ENCODE measurements at regions not wholly inside any gene's neighbourhood (a gene's known extent, or its start where the extent isn't known, plus 50 kb on each side); places are given as distances from the start of the nearest gene placed in this dataset.

- Histone ChIP-seq H3K9me3 (ENCODE audit: control insufficient read depth, low read length) (no peaks in the 10 kb centered on the region), H3K4me3 (ENCODE audit: low read length) (no peak overlapping the region), H3K4me1 (ENCODE audit: control insufficient read depth, insufficient read depth, low read length) (no peaks in the 10 kb centered on the region), H3K27ac (ENCODE audit: low read length) (no peak overlapping the region), H3K27me3 (ENCODE audit: control insufficient read depth, insufficient read depth) (no peaks in the 10 kb centered on the region)
- DNase-seq, result no peak
- peak in 1 of 2 donors; percentile 69 for ATAC-seq
- WGBS, result 15% methylated on average over 1 of the region's 1 CpG
- intact Hi-C loops (cut with DNase I), result no loop called here
Measured at GRCh38 chr12:86903159-86903558, 647.0 kb upstream of the MGAT4C start.

GRCh38 chr12:86860776-86861175 is 604.6 kb upstream of the MGAT4C start:
- H3K4me1 ChIP-seq (ENCODE audit: control insufficient read depth, insufficient read depth, low read length), result no peaks in the 10 kb centered on the region
- H3K9me3 ChIP-seq (ENCODE audit: control insufficient read depth, low read length), result no peaks in the 10 kb centered on the region
- DNase-seq (no peak), ATAC-seq (no peak)
- no peak overlapping the region for H3K27ac ChIP-seq (ENCODE audit: low read length)
- WGBS, result 68% methylated on average over 3 of the region's 3 CpGs
- no peak overlapping the region for H3K4me3 ChIP-seq (ENCODE audit: low read length)
- no peaks in the 10 kb centered on the region for H3K27me3 ChIP-seq (ENCODE audit: control insufficient read depth, insufficient read depth)
- intact Hi-C loops (cut with DNase I), result no loop called here

GRCh38 chr12:86852451-86852850 is 596.3 kb upstream of the MGAT4C start:
- intact Hi-C loops (cut with DNase I), result no loop called here
- no peak for ATAC-seq
- no peaks in the 10 kb centered on the region for H3K9me3 ChIP-seq (ENCODE audit: control insufficient read depth, low read length)
- no peak overlapping the region for H3K27ac ChIP-seq (ENCODE audit: low read length)
- H3K4me1 ChIP-seq (ENCODE audit: control insufficient read depth, insufficient read depth, low read length), result no peaks in the 10 kb centered on the region
- no peaks in the 10 kb centered on the region for H3K27me3 ChIP-seq (ENCODE audit: control insufficient read depth, insufficient read depth)
- 92% methylated on average over 1 of the region's 1 CpG for WGBS
- no peak for DNase-seq
- H3K4me3 ChIP-seq (ENCODE audit: low read length), result no peak overlapping the region

- WGBS, result 28% methylated on average over 4 of the region's 4 CpGs
- ATAC-seq (no peak), DNase-seq (no peak)
- Histone ChIP-seq H3K4me3 (ENCODE audit: low read length) (peak overlapping the region; percentile 25), H3K4me1 (ENCODE audit: control insufficient read depth, insufficient read depth, low read length) (no peaks in the 10 kb centered on the region), H3K27me3 (ENCODE audit: control insufficient read depth, insufficient read depth) (no peaks in the 10 kb centered on the region), H3K9me3 (ENCODE audit: control insufficient read depth, low read length) (no peaks in the 10 kb centered on the region), H3K27ac (ENCODE audit: low read length) (no peak overlapping the region)
- intact Hi-C loops (cut with DNase I), result no loop called here
Measured at GRCh38 chr12:86838711-86839110, 582.5 kb upstream of the MGAT4C start.

- H3K27me3 ChIP-seq (ENCODE audit: control insufficient read depth, insufficient read depth), result no peaks in the 10 kb centered on the region
- no peak overlapping the region for H3K27ac ChIP-seq (ENCODE audit: low read length)
- no peaks in the 10 kb centered on the region for H3K9me3 ChIP-seq (ENCODE audit: control insufficient read depth, low read length)
- H3K4me3 ChIP-seq (ENCODE audit: low read length), result peak overlapping the region; percentile 25
- DNase-seq (no peak), ATAC-seq (no peak)
- 28% methylated on average over 1 of the region's 1 CpG for WGBS
- intact Hi-C loops (cut with DNase I), result no loop called here
- H3K4me1 ChIP-seq (ENCODE audit: control insufficient read depth, insufficient read depth, low read length), result no peaks in the 10 kb centered on the region
Measured at GRCh38 chr12:86838260-86838659, 582.1 kb upstream of the MGAT4C start.

- DNase-seq, result no peak
- no peaks in the 10 kb centered on the region for H3K9me3 ChIP-seq (ENCODE audit: control insufficient read depth, low read length)
- H3K27me3 ChIP-seq (ENCODE audit: control insufficient read depth, insufficient read depth), result no peaks in the 10 kb centered on the region
- no peaks in the 10 kb centered on the region for H3K4me1 ChIP-seq (ENCODE audit: control insufficient read depth, insufficient read depth, low read length)
- ATAC-seq, result no peak
- H3K27ac ChIP-seq (ENCODE audit: low read length), result no peak overlapping the region
- 42% methylated on average over 1 of the region's 1 CpG for WGBS
- intact Hi-C loops (cut with DNase I), result no loop called here
- H3K4me3 ChIP-seq (ENCODE audit: low read length), result no peak overlapping the region
Measured at GRCh38 chr12:86837246-86837645, 581.1 kb upstream of the MGAT4C start.

GRCh38 chr12:86834217-86834616 is 578.0 kb upstream of the MGAT4C start:
- intact Hi-C loops (cut with DNase I), result no loop called here
- WGBS, result 95% methylated on average over 1 of the region's 1 CpG

GRCh38 chr12:86827409-86827808 is 571.2 kb upstream of the MGAT4C start:
- WGBS, result 76% methylated on average over 2 of the region's 2 CpGs
- H3K27me3 ChIP-seq (ENCODE audit: control insufficient read depth, insufficient read depth), result no peaks in the 10 kb centered on the region

More at GRCh38 chr12:86834217-86834616, 578.0 kb upstream of the MGAT4C start:
- ATAC-seq (no peak), DNase-seq (no peak)
- no peaks in the 10 kb centered on the region for H3K4me1 ChIP-seq (ENCODE audit: control insufficient read depth, insufficient read depth, low read length)
- H3K9me3 ChIP-seq (ENCODE audit: control insufficient read depth, low read length), result no peaks in the 10 kb centered on the region
- no peak overlapping the region for H3K27ac ChIP-seq (ENCODE audit: low read length)
- no peak overlapping the region for H3K4me3 ChIP-seq (ENCODE audit: low read length)
- H3K27me3 ChIP-seq (ENCODE audit: control insufficient read depth, insufficient read depth), result no peaks in the 10 kb centered on the region

GRCh38 chr12:86826051-86826450 is 569.9 kb upstream of the MGAT4C start:
- no peak for DNase-seq
- no peaks in the 10 kb centered on the region for H3K9me3 ChIP-seq (ENCODE audit: control insufficient read depth, low read length)
- intact Hi-C loops (cut with DNase I), result no loop called here
- no peak overlapping the region for H3K4me3 ChIP-seq (ENCODE audit: low read length)
- no peak for ATAC-seq
- no peaks in the 10 kb centered on the region for H3K4me1 ChIP-seq (ENCODE audit: control insufficient read depth, insufficient read depth, low read length)
- WGBS, result 88% methylated on average over 2 of the region's 2 CpGs
- no peaks in the 10 kb centered on the region for H3K27me3 ChIP-seq (ENCODE audit: control insufficient read depth, insufficient read depth)
- H3K27ac ChIP-seq (ENCODE audit: low read length), result no peak overlapping the region

More at GRCh38 chr12:86827409-86827808, 571.2 kb upstream of the MGAT4C start:
- H3K9me3 ChIP-seq (ENCODE audit: control insufficient read depth, low read length), result no peaks in the 10 kb centered on the region
- ATAC-seq (no peak), DNase-seq (no peak)
- H3K27ac ChIP-seq (ENCODE audit: low read length), result no peak overlapping the region
- no peak overlapping the region for H3K4me3 ChIP-seq (ENCODE audit: low read length)
- intact Hi-C loops (cut with DNase I), result no loop called here
- no peaks in the 10 kb centered on the region for H3K4me1 ChIP-seq (ENCODE audit: control insufficient read depth, insufficient read depth, low read length)

GRCh38 chr12:86801439-86801838 is 545.2 kb upstream of the MGAT4C start:
- H3K27ac ChIP-seq (ENCODE audit: low read length), result no peak overlapping the region
- ATAC-seq, result no peak
- WGBS, result 92% methylated on average over 1 of the region's 1 CpG

GRCh38 chr12:86799616-86800015 is 543.4 kb upstream of the MGAT4C start:
- no peak for ATAC-seq
- no peaks in the 10 kb centered on the region for H3K27me3 ChIP-seq (ENCODE audit: control insufficient read depth, insufficient read depth)
- no peaks in the 10 kb centered on the region for H3K4me1 ChIP-seq (ENCODE audit: control insufficient read depth, insufficient read depth, low read length)
- H3K27ac ChIP-seq (ENCODE audit: low read length), result no peak overlapping the region
- H3K9me3 ChIP-seq (ENCODE audit: control insufficient read depth, low read length), result no peaks in the 10 kb centered on the region
- no peak overlapping the region for H3K4me3 ChIP-seq (ENCODE audit: low read length)
- intact Hi-C loops (cut with DNase I), result no loop called here
- WGBS, result 86% methylated on average over 2 of the region's 2 CpGs
- DNase-seq, result no peak

More at GRCh38 chr12:86801439-86801838, 545.2 kb upstream of the MGAT4C start:
- no peaks in the 10 kb centered on the region for H3K4me1 ChIP-seq (ENCODE audit: control insufficient read depth, insufficient read depth, low read length)
- no peaks in the 10 kb centered on the region for H3K27me3 ChIP-seq (ENCODE audit: control insufficient read depth, insufficient read depth)
- H3K9me3 ChIP-seq (ENCODE audit: control insufficient read depth, low read length), result no peaks in the 10 kb centered on the region
- no peak for DNase-seq
- no peak overlapping the region for H3K4me3 ChIP-seq (ENCODE audit: low read length)
- intact Hi-C loops (cut with DNase I), result no loop called here

GRCh38 chr12:86796550-86796949 is 540.4 kb upstream of the MGAT4C start:
- intact Hi-C loops (cut with DNase I), result no loop called here
- no peaks in the 10 kb centered on the region for H3K4me1 ChIP-seq (ENCODE audit: control insufficient read depth, insufficient read depth, low read length)
- H3K27ac ChIP-seq (ENCODE audit: low read length), result no peak overlapping the region
- ATAC-seq (no peak), DNase-seq (no peak)
- H3K9me3 ChIP-seq (ENCODE audit: control insufficient read depth, low read length), result no peaks in the 10 kb centered on the region
- no peaks in the 10 kb centered on the region for H3K27me3 ChIP-seq (ENCODE audit: control insufficient read depth, insufficient read depth)
- H3K4me3 ChIP-seq (ENCODE audit: low read length), result no peak overlapping the region
- WGBS, result 90% methylated on average over 1 of the region's 1 CpG

All from right cardiac atrium (tissue), 5 donors.